ENCODE measurements at regions not wholly inside any gene's neighbourhood (a gene's known extent, or its start where the extent isn't known, plus 50 kb on each side); places are given as distances from the start of the nearest gene placed in this dataset.

DNA sequence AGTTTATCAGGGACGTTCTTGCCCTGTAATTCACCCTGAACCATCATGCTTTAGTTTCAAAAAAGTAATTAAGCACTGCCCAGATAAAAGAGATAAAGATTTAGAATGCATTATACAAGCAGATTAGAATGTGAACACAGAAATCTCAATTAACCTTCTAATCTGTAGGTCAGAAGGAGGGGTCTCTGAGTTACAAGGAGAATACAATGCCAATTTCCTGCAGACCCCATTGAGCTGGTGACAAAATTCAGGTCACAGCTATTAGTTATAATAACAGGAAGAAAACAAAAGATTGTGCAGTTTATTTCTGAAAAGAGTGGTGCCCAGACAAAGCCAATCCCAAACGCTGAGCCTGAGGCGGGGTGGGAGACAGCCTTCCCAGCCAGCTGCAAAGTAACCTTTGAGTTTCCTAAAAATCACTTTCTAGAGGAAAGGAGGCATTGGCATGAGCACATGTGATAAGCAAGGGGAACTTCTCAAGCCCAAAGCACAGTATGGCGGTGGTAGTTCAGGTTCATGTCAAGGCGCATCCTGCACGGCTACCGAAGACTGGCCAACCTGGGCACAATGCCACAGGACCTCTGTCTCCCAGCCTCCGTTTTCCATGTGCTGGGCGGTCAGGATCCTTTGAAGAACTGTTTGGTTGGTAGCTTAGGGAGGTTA, 192.5 kb downstream of the TTLL2 start:
- TF ChIP-seq, protein P1, sequence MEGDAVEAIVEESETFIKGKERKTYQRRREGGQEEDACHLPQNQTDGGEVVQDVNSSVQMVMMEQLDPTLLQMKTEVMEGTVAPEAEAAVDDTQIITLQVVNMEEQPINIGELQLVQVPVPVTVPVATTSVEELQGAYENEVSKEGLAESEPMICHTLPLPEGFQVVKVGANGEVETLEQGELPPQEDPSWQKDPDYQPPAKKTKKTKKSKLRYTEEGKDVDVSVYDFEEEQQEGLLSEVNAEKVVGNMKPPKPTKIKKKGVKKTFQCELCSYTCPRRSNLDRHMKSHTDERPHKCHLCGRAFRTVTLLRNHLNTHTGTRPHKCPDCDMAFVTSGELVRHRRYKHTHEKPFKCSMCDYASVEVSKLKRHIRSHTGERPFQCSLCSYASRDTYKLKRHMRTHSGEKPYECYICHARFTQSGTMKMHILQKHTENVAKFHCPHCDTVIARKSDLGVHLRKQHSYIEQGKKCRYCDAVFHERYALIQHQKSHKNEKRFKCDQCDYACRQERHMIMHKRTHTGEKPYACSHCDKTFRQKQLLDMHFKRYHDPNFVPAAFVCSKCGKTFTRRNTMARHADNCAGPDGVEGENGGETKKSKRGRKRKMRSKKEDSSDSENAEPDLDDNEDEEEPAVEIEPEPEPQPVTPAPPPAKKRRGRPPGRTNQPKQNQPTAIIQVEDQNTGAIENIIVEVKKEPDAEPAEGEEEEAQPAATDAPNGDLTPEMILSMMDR (IDR thresholded peaks at IDR 0.05; ENCODE audit: low read depth, low read length, poor library complexity, severe bottlenecking) = no peak
- no peak for TF ChIP-seq EZH2phosphoT487 (IDR thresholded peaks at IDR 0.05; ENCODE audit: borderline replicate concordance, low read length)

Data from DOHH2 (cell line).